ENCODE measurements at regions not wholly inside any gene's neighbourhood (a gene's known extent, or its start where the extent isn't known, plus 50 kb on each side); places are given as distances from the start of the nearest gene placed in this dataset.

- Histone ChIP-seq H3K4me3 (ENCODE audit: low read depth, low read length) (no peak overlapping the region), H3K4me1 (ENCODE audit: control insufficient read depth, insufficient read depth, low read length) (no peaks in the 10 kb centered on the region), H3K27ac (ENCODE audit: extremely low read depth, low read depth, low read length) (no peak overlapping the region), H3K36me3 (ENCODE audit: control insufficient read depth in 2 of 2, insufficient read depth in 1 of 2, low read length in 2 of 2) (no peaks in the 10 kb centered on the region), H3K9me3 (ENCODE audit: control insufficient read depth, insufficient read depth, low read depth, low read length) (no peaks in the 10 kb centered on the region)
- ChIA-PET POLR2A (no interaction called here), CTCF (no interaction called here)
- no peak for TF ChIP-seq ZNF555 (tag by site-specific recombination; conservative IDR thresholded peaks at IDR 0.05)
- no peak for TF ChIP-seq ZNF624 (tag by site-specific recombination; IDR thresholded peaks at IDR 0.05)
- no peak for TF ChIP-seq ZNF311 (tag by site-specific recombination; IDR thresholded peaks at IDR 0.05; ENCODE audit: borderline replicate concordance)
- no peak for TF ChIP-seq ZBTB8A (tag by site-specific recombination; IDR thresholded peaks at IDR 0.05)
- no peak for TF ChIP-seq ZNF600 (tag by site-specific recombination; IDR thresholded peaks at IDR 0.05)
- TF ChIP-seq ZNF529 (tag by site-specific recombination; IDR thresholded peaks at IDR 0.05; ENCODE audit: insufficient replicate concordance) = no peak
- TF ChIP-seq ZNF16 (tag by site-specific recombination; IDR thresholded peaks at IDR 0.05; ENCODE audit: low read depth) = no peak
- TF ChIP-seq ZNF266 (tag by site-specific recombination; IDR thresholded peaks at IDR 0.05; ENCODE audit: low read depth) = no peak
These were observed 158.7 kb upstream of the DPP10 start for GRCh38 chr2:114283774-114284173.

GRCh38 chr2:114286438-114286837, 156.0 kb upstream of the DPP10 start:
- H3K4me3 ChIP-seq (ENCODE audit: low read depth, low read length) = no peak overlapping the region
- H3K4me1 ChIP-seq (ENCODE audit: control insufficient read depth, insufficient read depth, low read length) = no peaks in the 10 kb centered on the region
- no peak overlapping the region for H3K27ac ChIP-seq (ENCODE audit: extremely low read depth, low read depth, low read length)
- no peaks in the 10 kb centered on the region for H3K9me3 ChIP-seq (ENCODE audit: control insufficient read depth, insufficient read depth, low read depth, low read length)
- TF ChIP-seq HOXA7 (CRISPR knock-in tag; IDR thresholded peaks at IDR 0.05; ENCODE audit: borderline replicate concordance) (no peak), KLF1 (tag by site-specific recombination; IDR thresholded peaks at IDR 0.05) (no peak), MYNN (tag by site-specific recombination; IDR thresholded peaks at IDR 0.05; ENCODE audit: borderline replicate concordance) (no peak), PRDM10 (tag by site-specific recombination; IDR thresholded peaks at IDR 0.05) (no peak), ZNF555 (tag by site-specific recombination; conservative IDR thresholded peaks at IDR 0.05) (no peak), HOXD13 (CRISPR knock-in tag; IDR thresholded peaks at IDR 0.05; ENCODE audit: borderline replicate concordance) (no peak), ZNF561 (tag by site-specific recombination; IDR thresholded peaks at IDR 0.05; ENCODE audit: borderline replicate concordance) (no peak), AEBP2 (tag by site-specific recombination; IDR thresholded peaks at IDR 0.05; ENCODE audit: borderline replicate concordance) (no peak), EGR2 (tag by site-specific recombination; IDR thresholded peaks at IDR 0.05; ENCODE audit: low read depth) (no peak), ZSCAN18 (tag by site-specific recombination; IDR thresholded peaks at IDR 0.05) (no peak), ZNF514 (tag by site-specific recombination; IDR thresholded peaks at IDR 0.05) (no peak), ZNF785 (tag by site-specific recombination; IDR thresholded peaks at IDR 0.05) (no peak), ZNF311 (tag by site-specific recombination; IDR thresholded peaks at IDR 0.05; ENCODE audit: borderline replicate concordance) (no peak), ZNF248 (tag by site-specific recombination; IDR thresholded peaks at IDR 0.05) (no peak), ZNF544 (tag by site-specific recombination; IDR thresholded peaks at IDR 0.05) (no peak), KLF10 (tag by site-specific recombination; IDR thresholded peaks at IDR 0.05) (no peak), ZNF23 (tag by site-specific recombination; IDR thresholded peaks at IDR 0.05; ENCODE audit: borderline replicate concordance) (no peak), ZNF639 (tag by site-specific recombination; IDR thresholded peaks at IDR 0.05) (no peak), ZNF10 (tag by site-specific recombination; IDR thresholded peaks at IDR 0.05) (no peak)
- ChIA-PET CTCF (no interaction called here), POLR2A (no interaction called here)
- no peaks in the 10 kb centered on the region for H3K36me3 ChIP-seq (ENCODE audit: control insufficient read depth in 2 of 2, insufficient read depth in 1 of 2, low read length in 2 of 2)

Data from HEK293 (cell line).